ENCODE measurements at regions not wholly inside any gene's neighbourhood (a gene's known extent, or its start where the extent isn't known, plus 50 kb on each side); places are given as distances from the start of the nearest gene placed in this dataset.

DNA sequence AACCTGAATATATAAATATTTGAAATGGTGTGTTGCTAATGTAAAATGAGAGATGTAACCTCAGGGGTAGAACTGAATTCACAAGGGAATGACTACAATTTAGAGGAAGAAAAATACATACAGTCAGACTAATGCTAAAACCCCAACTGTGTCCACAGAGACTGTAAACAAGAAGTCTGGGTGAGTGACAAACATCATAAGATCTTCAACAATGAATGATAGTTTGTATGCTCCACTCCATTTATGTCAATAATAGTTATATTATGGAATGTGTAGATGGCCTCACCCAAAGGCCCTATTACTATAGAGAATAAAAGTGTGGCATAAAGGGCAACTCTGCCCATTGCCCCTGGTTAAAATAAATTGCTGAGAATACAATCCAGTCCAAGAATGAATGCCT, 102.9 kb downstream of the CETN3 start:
- TF ChIP-seq CTCF (IDR thresholded peaks at IDR 0.05; ENCODE audit: control insufficient read depth, insufficient read depth, low read depth, low read length, missing control alignments) = no peak
- no peak for DNase-seq (ENCODE audit: low read depth)

DNA sequence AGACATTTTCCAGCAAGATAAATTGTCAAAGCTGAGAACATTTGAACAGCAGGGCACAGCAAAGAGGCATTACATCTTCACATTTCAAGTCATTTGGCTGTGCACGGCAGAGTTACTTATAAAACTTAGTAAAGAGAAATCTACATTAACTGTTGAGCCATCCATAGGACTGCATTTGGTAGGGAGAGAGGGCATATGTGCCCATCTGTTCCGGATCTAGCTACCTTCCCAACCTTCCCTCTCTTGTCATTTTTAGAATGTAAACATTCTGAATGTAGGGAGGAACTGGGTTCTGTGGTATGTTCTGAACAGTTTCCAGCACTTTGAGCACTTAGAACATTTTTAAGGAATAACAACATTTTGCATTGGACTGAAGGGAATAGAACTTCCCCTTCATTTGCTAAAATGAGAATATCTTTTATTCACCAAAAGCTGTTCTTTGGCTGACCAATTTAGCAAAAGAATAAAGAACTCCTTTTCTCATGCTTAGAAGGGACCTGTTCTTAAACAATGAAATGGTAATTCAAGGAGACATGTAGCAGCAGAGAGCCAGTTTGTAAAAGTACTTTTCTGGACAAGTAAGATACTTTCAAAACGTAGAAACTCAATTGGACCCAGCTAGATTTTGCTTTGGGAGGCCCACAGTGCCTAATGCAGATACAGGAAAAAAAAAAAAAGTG, 104.4 kb downstream of the CETN3 start:
- no peak for DNase-seq (ENCODE audit: low read depth)
- no peak overlapping the region for H3K4me3 ChIP-seq (ENCODE audit: control insufficient read depth, low read depth, low read length)
- TF ChIP-seq CTCF (IDR thresholded peaks at IDR 0.05; ENCODE audit: control insufficient read depth, insufficient read depth, low read depth, low read length, missing control alignments) = no peak

More for the DNA sequence above, 102.9 kb downstream of the CETN3 start:
- no peak overlapping the region for H3K4me3 ChIP-seq (ENCODE audit: control insufficient read depth, low read depth, low read length)

- H3K4me3 ChIP-seq (ENCODE audit: control insufficient read depth, low read depth, low read length) = no peak overlapping the region
- DNase-seq (ENCODE audit: low read depth) = no peak
- TF ChIP-seq CTCF (IDR thresholded peaks at IDR 0.05; ENCODE audit: control insufficient read depth, insufficient read depth, low read depth, low read length, missing control alignments) = no peak
Observed at GRCh38 chr5:90301248-90301647, 108.3 kb downstream of the CETN3 start.

DNA sequence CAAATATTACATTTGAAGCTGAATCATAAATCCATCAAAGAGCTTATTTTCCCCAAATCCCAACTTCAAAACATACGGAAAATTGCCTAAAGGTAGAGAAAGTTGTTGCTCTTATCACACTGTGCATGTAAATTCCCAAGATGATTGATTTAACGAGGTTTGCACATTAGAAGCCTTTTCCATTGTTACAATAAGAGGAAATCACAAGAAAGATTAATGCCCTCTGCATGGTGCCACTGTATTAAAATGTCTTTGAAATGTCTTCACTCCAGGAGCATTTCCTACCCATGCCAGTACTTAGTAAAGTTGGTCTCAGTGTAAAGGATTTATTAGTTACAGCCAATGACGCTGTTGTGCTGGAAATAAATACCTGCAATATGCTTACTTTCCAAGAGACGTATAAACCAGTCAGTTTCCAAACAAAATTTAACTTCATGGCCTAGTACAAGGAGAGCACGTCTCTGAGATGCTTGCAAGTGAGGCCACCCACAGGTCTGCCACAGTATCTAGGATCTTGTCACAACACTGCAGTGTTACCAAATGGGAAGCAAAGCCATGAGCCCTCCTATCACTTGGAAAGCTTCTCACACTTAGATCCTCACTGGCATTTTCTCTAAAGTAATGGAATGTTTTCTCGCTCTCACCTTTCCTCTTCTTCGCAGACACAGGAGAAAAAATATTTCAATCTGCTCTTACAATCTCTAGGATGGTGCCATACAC, 112.4 kb downstream of the CETN3 start:
- H3K4me3 ChIP-seq (ENCODE audit: control insufficient read depth, low read depth, low read length) = no peak overlapping the region
- TF ChIP-seq CTCF (IDR thresholded peaks at IDR 0.05; ENCODE audit: control insufficient read depth, insufficient read depth, low read depth, low read length, missing control alignments) = no peak
- DNase-seq (ENCODE audit: low read depth) = no peak

GRCh38 chr5:90294604-90295003, 115.0 kb downstream of the CETN3 start:
- no peak for DNase-seq (ENCODE audit: low read depth)
- no peak overlapping the region for H3K4me3 ChIP-seq (ENCODE audit: control insufficient read depth, low read depth, low read length)
- TF ChIP-seq CTCF (IDR thresholded peaks at IDR 0.05; ENCODE audit: control insufficient read depth, insufficient read depth, low read depth, low read length, missing control alignments) = no peak

DNA sequence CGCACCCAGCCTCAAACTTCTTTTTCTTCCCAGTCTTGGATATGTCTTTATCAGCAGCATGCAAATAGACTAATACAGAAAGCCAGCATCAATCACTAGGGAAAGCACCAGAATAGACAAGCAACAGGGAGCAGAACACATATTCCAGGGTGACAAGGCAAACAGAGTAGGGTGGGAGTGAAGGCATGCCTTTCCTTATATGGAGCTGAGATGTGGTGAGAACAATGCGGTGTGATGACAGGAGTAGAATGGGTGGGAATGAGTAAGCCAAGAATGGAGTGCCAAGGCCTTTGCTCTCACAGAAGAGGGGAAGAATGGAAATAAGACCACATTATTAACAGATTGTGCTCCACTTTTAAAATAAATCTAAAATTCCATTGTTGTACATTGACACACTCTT, 115.6 kb downstream of the CETN3 start:
- DNase-seq (ENCODE audit: low read depth) = no peak
- H3K4me3 ChIP-seq (ENCODE audit: control insufficient read depth, low read depth, low read length) = no peak overlapping the region
- no peak for TF ChIP-seq CTCF (IDR thresholded peaks at IDR 0.05; ENCODE audit: control insufficient read depth, insufficient read depth, low read depth, low read length, missing control alignments)

All from AG09309 (cell line).